ENCODE measurements at regions not wholly inside any gene's neighbourhood (a gene's known extent, or its start where the extent isn't known, plus 50 kb on each side); places are given as distances from the start of the nearest gene placed in this dataset.

GRCh38 chr9:13508086-13508485, 228.6 kb upstream of the MPDZ start:
- TF ChIP-seq CTCF (IDR thresholded peaks at IDR 0.05; ENCODE audit: insufficient read depth, low read length) (no peak), SPI1 (IDR thresholded peaks at IDR 0.05; ENCODE audit: borderline replicate concordance, low read depth) (no peak), POLR2AphosphoS5 (IDR thresholded peaks at IDR 0.05; ENCODE audit: low read depth) (no peak), REST (IDR thresholded peaks at IDR 0.05; ENCODE audit: insufficient replicate concordance, low read depth) (no peak)
